NB4 (cell line): ENCODE measurements at regions not wholly inside any gene's neighbourhood (a gene's known extent, or its start where the extent isn't known, plus 50 kb on each side); places are given as distances from the start of the nearest gene placed in this dataset.

Experiments
- DNase-seq: peaks from one replicate; pipeline ENCODE4 v3.0.0; 2010; ENCODE audit warnings: low read depth
- H3K4me3 ChIP-seq: one replicate; pipeline ENCODE4 v1.5.1; 2011; ENCODE audit warnings: mild to moderate bottlenecking, low read depth, low read length, moderate library complexity
- MYC ChIP-seq: IDR thresholded peaks from 2 replicates; pipeline ENCODE4 v1.6.1; 2011; ENCODE audit warnings: low read depth, low read length
- POLR2A ChIP-seq: IDR thresholded peaks from 2 replicates; pipeline ENCODE4 v1.6.1; 2011; ENCODE audit warnings: mild to moderate bottlenecking; ENCODE audit not compliant: insufficient read length; ENCODE audit errors: extremely low read depth
- TF ChIP-seq, protein P1 (sequence below): IDR thresholded peaks from 2 replicates; pipeline ENCODE4 v1.6.1; 2011; ENCODE audit warnings: low read depth, low read length
- TF ChIP-seq, protein P2 (sequence below): IDR thresholded peaks from one replicate; pipeline ENCODE4 v1.5.1; 2012; ENCODE audit warnings: low read depth, low read length

DNA sequence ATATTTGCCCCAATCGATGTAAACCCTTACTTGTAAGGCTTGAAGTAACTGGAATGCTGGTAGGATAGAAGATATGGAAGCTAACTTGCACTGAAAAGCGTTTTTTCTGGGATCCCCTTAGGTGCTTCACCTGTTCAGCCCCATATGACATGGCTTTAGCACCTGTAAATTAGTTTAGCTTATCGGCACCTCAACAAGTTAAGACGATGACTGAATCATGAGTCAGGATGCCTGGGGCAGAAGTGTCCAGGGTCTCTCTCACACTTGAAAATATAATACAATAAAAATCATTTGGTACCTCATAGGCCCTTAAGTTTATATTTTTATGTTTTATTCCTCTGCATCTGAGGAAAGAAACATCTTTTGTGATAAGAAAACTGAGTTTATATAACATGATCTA lies 409.2 kb upstream of the LRRC4C start:
- TF ChIP-seq MYC, result no peak
- TF ChIP-seq, protein P1, sequence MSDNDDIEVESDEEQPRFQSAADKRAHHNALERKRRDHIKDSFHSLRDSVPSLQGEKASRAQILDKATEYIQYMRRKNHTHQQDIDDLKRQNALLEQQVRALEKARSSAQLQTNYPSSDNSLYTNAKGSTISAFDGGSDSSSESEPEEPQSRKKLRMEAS, result no peak
- TF ChIP-seq, protein P2, sequence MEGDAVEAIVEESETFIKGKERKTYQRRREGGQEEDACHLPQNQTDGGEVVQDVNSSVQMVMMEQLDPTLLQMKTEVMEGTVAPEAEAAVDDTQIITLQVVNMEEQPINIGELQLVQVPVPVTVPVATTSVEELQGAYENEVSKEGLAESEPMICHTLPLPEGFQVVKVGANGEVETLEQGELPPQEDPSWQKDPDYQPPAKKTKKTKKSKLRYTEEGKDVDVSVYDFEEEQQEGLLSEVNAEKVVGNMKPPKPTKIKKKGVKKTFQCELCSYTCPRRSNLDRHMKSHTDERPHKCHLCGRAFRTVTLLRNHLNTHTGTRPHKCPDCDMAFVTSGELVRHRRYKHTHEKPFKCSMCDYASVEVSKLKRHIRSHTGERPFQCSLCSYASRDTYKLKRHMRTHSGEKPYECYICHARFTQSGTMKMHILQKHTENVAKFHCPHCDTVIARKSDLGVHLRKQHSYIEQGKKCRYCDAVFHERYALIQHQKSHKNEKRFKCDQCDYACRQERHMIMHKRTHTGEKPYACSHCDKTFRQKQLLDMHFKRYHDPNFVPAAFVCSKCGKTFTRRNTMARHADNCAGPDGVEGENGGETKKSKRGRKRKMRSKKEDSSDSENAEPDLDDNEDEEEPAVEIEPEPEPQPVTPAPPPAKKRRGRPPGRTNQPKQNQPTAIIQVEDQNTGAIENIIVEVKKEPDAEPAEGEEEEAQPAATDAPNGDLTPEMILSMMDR, result no peak
- no peak for TF ChIP-seq POLR2A
- no peak for DNase-seq
- no peak overlapping the region for H3K4me3 ChIP-seq

DNA sequence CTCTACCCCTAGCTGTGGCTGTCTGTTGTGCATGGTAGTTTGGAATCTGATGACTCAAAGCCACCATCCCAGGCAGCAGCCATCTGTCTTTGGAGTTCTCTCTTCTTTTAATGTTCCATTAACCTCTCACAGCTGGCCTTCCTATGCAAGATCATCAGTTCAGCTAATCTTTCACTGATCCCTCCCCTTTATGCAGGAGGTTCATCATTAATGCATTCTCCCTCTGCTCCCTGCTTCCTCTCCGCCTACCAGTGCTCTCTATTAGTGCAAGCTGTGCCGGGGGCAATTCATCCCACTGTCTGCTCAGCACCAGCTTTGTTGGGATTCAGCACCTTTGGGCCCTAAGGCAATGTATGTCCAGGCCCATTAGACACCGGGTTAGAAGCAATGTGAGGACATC lies 413.0 kb upstream of the LRRC4C start:
- TF ChIP-seq, protein P1, result no peak
- TF ChIP-seq, protein P2, result no peak
- no peak for TF ChIP-seq POLR2A
- no peak for TF ChIP-seq MYC
- no peak for DNase-seq

DNA sequence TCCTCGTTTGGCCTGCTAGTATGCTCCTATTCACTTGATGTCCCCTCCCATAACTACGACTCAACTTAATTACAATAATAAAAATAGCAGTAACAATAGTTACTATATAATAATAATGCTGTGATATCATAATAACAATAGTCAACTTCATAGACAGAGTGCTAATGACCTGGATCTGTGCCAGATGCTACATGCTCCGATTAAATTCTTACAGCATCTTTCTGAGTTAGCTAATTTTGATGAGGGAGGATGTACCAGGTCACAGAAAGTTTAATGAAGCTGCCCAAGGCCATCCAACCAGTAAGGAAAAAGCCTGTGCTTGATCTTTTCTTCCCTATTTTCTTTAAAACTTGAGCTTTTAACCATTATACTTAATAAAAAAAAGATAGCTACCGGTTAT lies 413.4 kb upstream of the LRRC4C start:
- no peak for TF ChIP-seq POLR2A
- TF ChIP-seq, protein P2, result no peak
- TF ChIP-seq, protein P1, result no peak
- TF ChIP-seq MYC, result no peak
- H3K4me3 ChIP-seq, result no peak overlapping the region
- no peak for DNase-seq

More for the DNA sequence above, 413.0 kb upstream of the LRRC4C start:
- no peak overlapping the region for H3K4me3 ChIP-seq

DNA sequence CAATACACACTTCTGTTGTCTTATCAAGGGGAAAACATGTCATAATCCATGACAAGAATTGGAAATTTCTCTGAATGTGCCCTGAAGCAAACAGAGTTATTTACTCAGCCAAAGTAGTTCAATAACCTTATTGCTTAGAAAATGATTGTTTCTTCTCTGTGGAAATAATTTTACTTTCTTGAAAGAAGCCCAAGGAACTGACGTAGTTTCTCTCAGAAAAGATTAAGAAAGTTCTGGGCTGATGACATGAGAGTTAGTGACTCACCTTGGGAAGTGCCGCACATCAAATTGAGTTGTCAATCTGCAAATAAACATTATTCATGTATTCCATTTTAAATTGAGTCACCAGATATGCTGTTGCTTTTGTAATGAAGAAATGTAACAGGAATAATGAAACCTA lies 418.6 kb upstream of the LRRC4C start:
- no peak for TF ChIP-seq MYC
- TF ChIP-seq, protein P2, result no peak
- TF ChIP-seq, protein P1, result no peak
- TF ChIP-seq POLR2A, result no peak
- no peak overlapping the region for H3K4me3 ChIP-seq
- DNase-seq, result no peak

DNA sequence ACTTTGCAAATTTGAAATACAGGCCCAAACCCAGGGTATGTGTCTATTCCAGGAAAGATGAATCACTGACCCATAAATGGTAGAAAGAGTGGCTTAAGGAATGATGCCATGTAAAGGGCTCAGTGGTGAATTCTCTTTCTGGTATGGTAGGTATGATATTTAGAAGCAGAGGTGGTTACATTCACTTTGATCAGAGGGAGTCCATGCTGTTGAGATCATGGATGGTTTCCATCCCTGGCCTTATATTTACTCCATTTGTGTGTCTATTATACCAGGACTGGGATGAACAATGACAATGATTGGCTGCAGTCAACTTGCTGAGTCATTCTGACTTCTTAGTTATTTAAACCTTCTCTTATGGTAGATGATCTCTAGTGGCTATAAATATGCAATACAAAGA lies 419.8 kb upstream of the LRRC4C start:
- no peak for TF ChIP-seq MYC
- H3K4me3 ChIP-seq, result no peak overlapping the region
- no peak for DNase-seq

DNA sequence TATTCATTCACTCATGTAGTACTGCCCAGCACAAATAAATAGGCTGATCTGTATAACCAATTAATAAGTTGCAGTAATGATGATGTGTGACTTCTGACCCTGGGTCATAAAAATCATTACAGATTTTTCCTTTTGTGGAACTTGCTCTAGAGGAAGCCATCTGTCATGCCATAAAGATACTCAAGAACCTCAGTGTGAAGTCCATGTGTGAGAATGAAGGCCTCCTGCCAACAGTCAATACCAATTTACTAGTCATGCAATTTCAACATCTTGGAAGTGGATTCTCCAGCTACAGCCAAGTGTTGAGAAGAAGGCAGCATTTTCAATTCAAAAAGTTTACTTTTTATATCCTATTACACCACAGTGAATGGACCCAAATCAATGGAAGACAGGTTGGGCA lies 435.6 kb upstream of the LRRC4C start:
- TF ChIP-seq MYC, result no peak
- TF ChIP-seq, protein P2, result no peak
- no peak for DNase-seq
- no peak overlapping the region for H3K4me3 ChIP-seq
